A549 (cell line): ENCODE measurements at regions not wholly inside any gene's neighbourhood (a gene's known extent, or its start where the extent isn't known, plus 50 kb on each side); places are given as distances from the start of the nearest gene placed in this dataset.

Experiments
- BCL3 ChIP-seq: fragments of >200 bp; sonication (Bioruptor Twin); formaldehyde crosslinking; IDR thresholded peaks from 3 replicates; pipeline ENCODE4 v1.6.1; 2016
- CTCF ChIP-seq: fragments of >200 bp; sonication (Bioruptor Twin); formaldehyde crosslinking; IDR thresholded peaks from 3 replicates; pipeline ENCODE4 v1.5.1; 2016
- ELK1 ChIP-seq: fragments of 150-350 bp; IDR thresholded peaks from 2 replicates; pipeline ENCODE4 v1.6.1; 2014; ENCODE audit warnings: low read depth, mild to moderate bottlenecking, low read length
- KDM1A ChIP-seq: fragments of 200-600 bp; sonication (generic); IDR thresholded peaks from 2 replicates; pipeline ENCODE4 v1.6.1; 2016; ENCODE audit warnings: low read depth, mild to moderate bottlenecking
- POLR2A ChIP-seq: IDR thresholded peaks from 2 replicates; pipeline ENCODE4 v1.6.1; 2012; ENCODE audit warnings: mild to moderate bottlenecking, low read length
- TF ChIP-seq, protein P1 (sequence below): IDR thresholded peaks from 2 replicates; pipeline ENCODE4 v1.6.1; 2012
- TF ChIP-seq, protein P2 (sequence below): fragments of 200-600 bp; sonication (generic); IDR thresholded peaks from 2 replicates; pipeline ENCODE4 v1.6.1; 2016; ENCODE audit warnings: antibody characterized with exemption, mild to moderate bottlenecking, moderate library complexity

GRCh38 chr5:104793031-104793754 lies 1230.6 kb upstream of the NUDT12 start:
- TF ChIP-seq, protein P1, sequence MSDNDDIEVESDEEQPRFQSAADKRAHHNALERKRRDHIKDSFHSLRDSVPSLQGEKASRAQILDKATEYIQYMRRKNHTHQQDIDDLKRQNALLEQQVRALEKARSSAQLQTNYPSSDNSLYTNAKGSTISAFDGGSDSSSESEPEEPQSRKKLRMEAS = no peak
- no peak for TF ChIP-seq CTCF
- no peak for TF ChIP-seq BCL3
- TF ChIP-seq ELK1 = no peak
- TF ChIP-seq, protein P2, sequence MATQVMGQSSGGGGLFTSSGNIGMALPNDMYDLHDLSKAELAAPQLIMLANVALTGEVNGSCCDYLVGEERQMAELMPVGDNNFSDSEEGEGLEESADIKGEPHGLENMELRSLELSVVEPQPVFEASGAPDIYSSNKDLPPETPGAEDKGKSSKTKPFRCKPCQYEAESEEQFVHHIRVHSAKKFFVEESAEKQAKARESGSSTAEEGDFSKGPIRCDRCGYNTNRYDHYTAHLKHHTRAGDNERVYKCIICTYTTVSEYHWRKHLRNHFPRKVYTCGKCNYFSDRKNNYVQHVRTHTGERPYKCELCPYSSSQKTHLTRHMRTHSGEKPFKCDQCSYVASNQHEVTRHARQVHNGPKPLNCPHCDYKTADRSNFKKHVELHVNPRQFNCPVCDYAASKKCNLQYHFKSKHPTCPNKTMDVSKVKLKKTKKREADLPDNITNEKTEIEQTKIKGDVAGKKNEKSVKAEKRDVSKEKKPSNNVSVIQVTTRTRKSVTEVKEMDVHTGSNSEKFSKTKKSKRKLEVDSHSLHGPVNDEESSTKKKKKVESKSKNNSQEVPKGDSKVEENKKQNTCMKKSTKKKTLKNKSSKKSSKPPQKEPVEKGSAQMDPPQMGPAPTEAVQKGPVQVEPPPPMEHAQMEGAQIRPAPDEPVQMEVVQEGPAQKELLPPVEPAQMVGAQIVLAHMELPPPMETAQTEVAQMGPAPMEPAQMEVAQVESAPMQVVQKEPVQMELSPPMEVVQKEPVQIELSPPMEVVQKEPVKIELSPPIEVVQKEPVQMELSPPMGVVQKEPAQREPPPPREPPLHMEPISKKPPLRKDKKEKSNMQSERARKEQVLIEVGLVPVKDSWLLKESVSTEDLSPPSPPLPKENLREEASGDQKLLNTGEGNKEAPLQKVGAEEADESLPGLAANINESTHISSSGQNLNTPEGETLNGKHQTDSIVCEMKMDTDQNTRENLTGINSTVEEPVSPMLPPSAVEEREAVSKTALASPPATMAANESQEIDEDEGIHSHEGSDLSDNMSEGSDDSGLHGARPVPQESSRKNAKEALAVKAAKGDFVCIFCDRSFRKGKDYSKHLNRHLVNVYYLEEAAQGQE = no peak
- no peak for TF ChIP-seq POLR2A
- no peak for TF ChIP-seq KDM1A
